Neural crest cell (in vitro differentiated cells): ENCODE measurements at regions not wholly inside any gene's neighbourhood (a gene's known extent, or its start where the extent isn't known, plus 50 kb on each side); places are given as distances from the start of the nearest gene placed in this dataset.

Experiments
- DNase-seq: peaks from one replicate; pipeline ENCODE4 v3.0.0; 2021; ENCODE audit warnings: low read depth, mixed read lengths, low spot score
- H3K27ac Mint-ChIP-seq: one replicate; pipeline ENCODE4 v1.8.0; 2021; ENCODE audit warnings: mild to moderate bottlenecking, mixed read lengths; ENCODE audit not compliant: unreplicated experiment
- H3K27me3 Mint-ChIP-seq: 2 replicates; pipeline ENCODE4 v1.8.0; 2021; ENCODE audit warnings: low read depth, mild to moderate bottlenecking, mixed read lengths
- H3K36me3 Mint-ChIP-seq: 2 replicates; pipeline ENCODE4 v1.8.0; 2021; ENCODE audit warnings: low read depth, mild to moderate bottlenecking, mixed read lengths
- H3K4me1 Mint-ChIP-seq: 2 replicates; pipeline ENCODE4 v1.8.0; 2021; ENCODE audit warnings: mixed read lengths
- H3K4me3 Mint-ChIP-seq: one replicate; pipeline ENCODE4 v1.8.0; 2021; ENCODE audit warnings: mild to moderate bottlenecking, mixed read lengths
- H3K9me3 Mint-ChIP-seq: 2 replicates; pipeline ENCODE4 v1.8.0; 2021; ENCODE audit warnings: mixed read lengths
- CTCF ChIP-seq: fragments of 200-600 bp; sonication (generic); conservative IDR thresholded peaks from 2 replicates; pipeline ENCODE4 v1.5.0; 2021; ENCODE audit warnings: antibody characterized with exemption, mild to moderate bottlenecking

- Mint-ChIP-seq H3K4me1 (peaks cover 8% of the 10 kb centered on the region), H3K27me3 (no peaks in the 10 kb centered on the region), H3K9me3 (peaks cover 2% of the 10 kb centered on the region), H3K4me3 (no peak overlapping the region), H3K27ac (no peak overlapping the region), H3K36me3 (no peaks in the 10 kb centered on the region)
- no peak for DNase-seq
- TF ChIP-seq CTCF, result no peak
Observed at GRCh38 chr10:61830846-61831273, 70.6 kb upstream of the ARID5B start.

- no peak for TF ChIP-seq CTCF
- Mint-ChIP-seq H3K4me1 (peaks cover 23% of the 10 kb centered on the region), H3K36me3 (no peaks in the 10 kb centered on the region), H3K27me3 (no peaks in the 10 kb centered on the region), H3K27ac (no peak overlapping the region), H3K9me3 (no peaks in the 10 kb centered on the region), H3K4me3 (no peak overlapping the region)
- DNase-seq, result no peak
Observed at GRCh38 chr10:61832866-61833481, 68.5 kb upstream of the ARID5B start.

- Mint-ChIP-seq H3K4me1 (peaks cover 23% of the 10 kb centered on the region), H3K4me3 (no peak overlapping the region), H3K9me3 (no peaks in the 10 kb centered on the region), H3K27ac (no peak overlapping the region), H3K36me3 (no peaks in the 10 kb centered on the region), H3K27me3 (no peaks in the 10 kb centered on the region)
- TF ChIP-seq CTCF, result no peak
- no peak for DNase-seq
Observed at GRCh38 chr10:61834519-61834918, 67.0 kb upstream of the ARID5B start.

DNA sequence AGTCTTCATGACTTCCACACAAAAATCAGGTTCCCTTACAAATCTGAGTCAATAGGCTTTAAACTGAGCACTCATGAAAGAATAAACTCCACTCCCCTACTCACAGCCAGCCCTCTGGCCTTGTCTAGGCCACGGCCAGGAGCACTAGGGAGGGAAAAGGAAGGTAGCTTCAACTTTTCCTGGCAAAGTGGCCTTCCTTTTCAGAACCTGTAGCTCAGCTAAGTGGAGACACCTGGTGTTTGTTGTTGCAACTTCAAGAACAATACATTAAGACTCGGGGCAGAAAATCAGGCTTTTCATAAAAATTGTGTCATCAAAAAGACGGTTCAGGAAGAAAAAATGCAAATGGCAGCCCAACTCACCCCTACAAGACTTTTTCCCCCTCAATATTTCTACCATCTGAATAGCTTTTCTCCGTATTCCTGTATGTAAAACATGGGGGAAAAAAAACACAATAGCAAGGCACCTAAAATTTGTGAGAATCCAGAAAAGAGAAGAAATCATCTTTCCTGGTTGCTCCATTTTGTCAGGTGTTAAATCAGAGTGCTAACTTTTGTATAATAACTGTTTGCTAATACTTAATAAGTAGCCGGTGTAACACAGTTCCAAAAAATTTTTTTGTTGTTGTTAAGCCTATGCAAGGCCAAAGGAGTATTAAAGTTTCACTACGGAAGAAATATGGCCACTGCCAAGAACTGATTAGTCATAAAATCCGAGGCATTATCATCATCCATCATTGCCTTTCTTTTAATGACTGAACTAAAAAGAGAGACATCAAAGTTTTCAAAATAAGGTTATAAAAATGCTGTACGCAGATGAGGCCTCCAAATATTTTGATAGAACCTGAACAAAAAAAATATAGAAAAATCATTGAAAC, 66.2 kb upstream of the ARID5B start:
- Mint-ChIP-seq H3K27ac (no peak overlapping the region), H3K36me3 (no peaks in the 10 kb centered on the region), H3K4me1 (peaks cover 23% of the 10 kb centered on the region), H3K27me3 (no peaks in the 10 kb centered on the region), H3K9me3 (no peaks in the 10 kb centered on the region), H3K4me3 (no peak overlapping the region)
- TF ChIP-seq CTCF, result peak; percentile 66
- DNase-seq, result no peak

- DNase-seq, result no peak
- no peaks in the 10 kb centered on the region for H3K36me3 Mint-ChIP-seq
- H3K27ac Mint-ChIP-seq, result no peak overlapping the region
- H3K27me3 Mint-ChIP-seq, result no peaks in the 10 kb centered on the region
- no peaks in the 10 kb centered on the region for H3K9me3 Mint-ChIP-seq
- no peak overlapping the region for H3K4me3 Mint-ChIP-seq
- no peak for TF ChIP-seq CTCF
- H3K4me1 Mint-ChIP-seq, result peaks cover 23% of the 10 kb centered on the region
Observed at GRCh38 chr10:61835946-61836887, 65.3 kb upstream of the ARID5B start.
